Caco-2 (cell line): ENCODE measurements at regions not wholly inside any gene's neighbourhood (a gene's known extent, or its start where the extent isn't known, plus 50 kb on each side); places are given as distances from the start of the nearest gene placed in this dataset.

Experiments used
- BruUV-seq: library from RNA; stranded (reverse); fragments of 400-500 nt; replicated peaks from 2 replicates; lab custom pipeline; 2021; lab: Mats Ljungman, UMichigan
- CTCF ChIA-PET: fragments of 300-600 bp; sonication (Branson Sonifier 250); formaldehyde crosslinking; loops from one replicate; lab custom pipeline; 2022; ENCODE audit warnings: antibody characterized with exemption; lab: Charles Lee
- POLR2A ChIA-PET: fragments of 300-600 bp; sonication (Branson Sonifier 250); formaldehyde crosslinking; loops from one replicate; lab custom pipeline; 2022; ENCODE audit warnings: antibody characterized with exemption; lab: Charles Lee
- DNase-seq, 2 experiments: peaks; one replicate each; pipeline versions ENCODE4 v3.0.0 to v3.0.0-alpha.2; 2020 to 2022
- H3K27me3 ChIP-seq: replicated peaks from 2 replicates; pipeline ENCODE4 v1.6.0; 2011; ENCODE audit warnings: low read length; ENCODE audit not compliant: control insufficient read depth, insufficient read depth
- H3K36me3 ChIP-seq: 2 replicates; pipeline ENCODE4 v1.5.1; 2011; ENCODE audit warnings: low read length; ENCODE audit not compliant: control insufficient read depth, insufficient read depth
- H3K4me1 ChIP-seq: fragments of 250-450 bp; sonication (Bioruptor Pico); 2 replicates; pipeline ENCODE4 v1.5.1; 2020; ENCODE audit warnings: mild to moderate bottlenecking
- H3K4me3 ChIP-seq: 2 replicates; pipeline ENCODE4 v1.5.1; 2011; ENCODE audit warnings: low read depth, mild to moderate bottlenecking, control low read depth, low read length
- H3K9me3 ChIP-seq: fragments of 250-450 bp; sonication (Bioruptor Pico); 2 replicates; pipeline ENCODE4 v1.5.1; 2020; ENCODE audit warnings: mild to moderate bottlenecking, moderate library complexity
- H3K27ac Mint-ChIP-seq: one replicate; pipeline ENCODE4 v1.8.0; 2022; ENCODE audit warnings: mixed read lengths; ENCODE audit not compliant: unreplicated experiment
- H3K27me3 Mint-ChIP-seq: one replicate; pipeline ENCODE4 v1.8.0; 2022; ENCODE audit warnings: mixed read lengths; ENCODE audit not compliant: insufficient read depth, unreplicated experiment
- H3K36me3 Mint-ChIP-seq: one replicate; pipeline ENCODE4 v1.8.0; 2022; ENCODE audit warnings: mild to moderate bottlenecking, mixed read lengths; ENCODE audit not compliant: insufficient read depth, unreplicated experiment
- H3K4me1 Mint-ChIP-seq: one replicate; pipeline ENCODE4 v1.8.0; 2022; ENCODE audit warnings: low read depth, mixed read lengths; ENCODE audit not compliant: unreplicated experiment
- H3K4me3 Mint-ChIP-seq: one replicate; pipeline ENCODE4 v1.8.0; 2022; ENCODE audit warnings: mild to moderate bottlenecking, moderate library complexity, mixed read lengths; ENCODE audit not compliant: unreplicated experiment
- H3K9me3 Mint-ChIP-seq: one replicate; pipeline ENCODE4 v1.8.0; 2022; ENCODE audit warnings: mixed read lengths; ENCODE audit not compliant: unreplicated experiment
- CTCF ChIP-seq, 2 experiments: fragments of 200-600 bp in 1 of 2; IDR thresholded peaks; 1 replicate in 1 of 2; 2 replicates in 1 of 2; pipeline versions ENCODE4 v1.5.1 to v1.8.0; 2011 to 2022; ENCODE audit warnings: antibody characterized with exemption in 1 of 2, control low read depth in 1 of 2, inconsistent platforms in 1 of 2, low read depth in 1 of 2, low read length in 1 of 2, mild to moderate bottlenecking in 1 of 2, moderate library complexity in 1 of 2; ENCODE audit not compliant: insufficient read depth in 1 of 2, severe bottlenecking in 1 of 2, unreplicated experiment in 1 of 2
- intact Hi-C: fragments of 100-400 bp; cut with micrococcal nuclease; formaldehyde crosslinking; loops from one replicate; pipeline ENCODE4 v1.10.0; 2022; ENCODE audit not compliant: unreplicated experiment

GRCh38 chr13:76035711-76036110 is 399.6 kb downstream of the LMO7 start:
- peaks cover 10% of the 10 kb centered on the region for H3K4me1 ChIP-seq
- DNase-seq: no peak
- Mint-ChIP-seq H3K4me3 (no peak overlapping the region), H3K4me1 (peaks cover 25% of the 10 kb centered on the region), H3K27ac (no peak overlapping the region), H3K27me3 (no peaks in the 10 kb centered on the region), H3K36me3 (no peaks in the 10 kb centered on the region), H3K9me3 (peaks cover 23% of the 10 kb centered on the region)
- BruUV-seq: no TSS peak
- H3K36me3 ChIP-seq: no peaks in the 10 kb centered on the region
- CTCF ChIA-PET: no interaction called here
- intact Hi-C loops: loop anchor here (10.0 kb wide), 1 partner anchor 349 kb away; no protein-coding TSS in a partner anchor
- no peak overlapping the region for H3K4me3 ChIP-seq
- no peaks in the 10 kb centered on the region; the same call in 1 of the 2 replicates for H3K9me3 ChIP-seq
- H3K27me3 ChIP-seq: no peaks in the 10 kb centered on the region
- POLR2A ChIA-PET: no interaction called here
- no peak for TF ChIP-seq CTCF (IDR thresholded peaks at IDR 0.05; ENCODE audit: insufficient read depth in 1 of 2, low read depth in 1 of 2, low read length in 1 of 2, severe bottlenecking in 1 of 2, unreplicated experiment in 1 of 2)

GRCh38 chr13:76029706-76030105 is 393.6 kb downstream of the LMO7 start:
- Histone ChIP-seq H3K27me3 (no peaks in the 10 kb centered on the region), H3K9me3 (peaks cover 13% of the 10 kb centered on the region), H3K4me3 (no peak overlapping the region), H3K36me3 (no peaks in the 10 kb centered on the region), H3K4me1 (peaks cover under 1% of the 10 kb centered on the region)
- intact Hi-C loops: loop anchor here (10.0 kb wide), 1 partner anchor 355 kb away; no protein-coding TSS in a partner anchor
- no peak for TF ChIP-seq CTCF (IDR thresholded peaks at IDR 0.05; ENCODE audit: insufficient read depth in 1 of 2, low read depth in 1 of 2, low read length in 1 of 2, severe bottlenecking in 1 of 2, unreplicated experiment in 1 of 2)
- BruUV-seq: no TSS peak
- no peak for DNase-seq
- CTCF ChIA-PET: no interaction called here
- Mint-ChIP-seq H3K4me1 (peaks cover 31% of the 10 kb centered on the region), H3K27ac (no peak overlapping the region), H3K4me3 (no peak overlapping the region), H3K36me3 (peaks cover 22% of the 10 kb centered on the region), H3K9me3 (peaks cover 57% of the 10 kb centered on the region), H3K27me3 (no peaks in the 10 kb centered on the region)
- POLR2A ChIA-PET: no interaction called here

- intact Hi-C loops: no loop called here
- Histone ChIP-seq H3K36me3 (no peaks in the 10 kb centered on the region), H3K4me3 (no peak overlapping the region), H3K27me3 (no peaks in the 10 kb centered on the region), H3K9me3 (peaks cover 19% of the 10 kb centered on the region), H3K4me1 (peaks cover 7% of the 10 kb centered on the region)
- no TSS peak for BruUV-seq
- Mint-ChIP-seq H3K4me1 (peaks cover 33% of the 10 kb centered on the region), H3K27ac (no peak overlapping the region), H3K27me3 (no peaks in the 10 kb centered on the region), H3K4me3 (no peak overlapping the region), H3K9me3 (peaks cover 57% of the 10 kb centered on the region), H3K36me3 (peaks cover 25% of the 10 kb centered on the region)
- ChIA-PET POLR2A (no interaction called here), CTCF (no interaction called here)
- no peak for DNase-seq
- TF ChIP-seq CTCF (IDR thresholded peaks at IDR 0.05; ENCODE audit: insufficient read depth in 1 of 2, low read depth in 1 of 2, low read length in 1 of 2, severe bottlenecking in 1 of 2, unreplicated experiment in 1 of 2): no peak
These were observed 393.0 kb downstream of the LMO7 start for GRCh38 chr13:76029088-76029487.
